GM23248 (cell line): ENCODE measurements at regions not wholly inside any gene's neighbourhood (a gene's known extent, or its start where the extent isn't known, plus 50 kb on each side); places are given as distances from the start of the nearest gene placed in this dataset.

ENCODE experiments used
- DNase-seq: peaks from one replicate; pipeline ENCODE4 v3.0.0-alpha.2; 2015
- H2AFZ ChIP-seq: fragments of 200-600 bp; sonication (generic); 2 replicates; pipeline ENCODE4 v1.6.1; 2016; ENCODE audit warnings: antibody characterized with exemption
- H3F3A ChIP-seq: fragments of 200-600 bp; sonication (generic); 2 replicates; pipeline ENCODE4 v1.6.1; 2016; ENCODE audit warnings: mild to moderate bottlenecking, antibody characterized with exemption, mixed run types; ENCODE audit not compliant: insufficient read depth
- H3K27ac ChIP-seq: fragments of 200-600 bp; sonication (generic); 2 replicates; pipeline ENCODE4 v1.5.1; 2016; ENCODE audit warnings: mild to moderate bottlenecking
- H3K27me3 ChIP-seq: fragments of 200-600 bp; sonication (generic); replicated peaks from 2 replicates; pipeline ENCODE4 v1.6.1; 2016; ENCODE audit warnings: mild to moderate bottlenecking; ENCODE audit not compliant: insufficient read depth
- H3K36me3 ChIP-seq: fragments of 200-600 bp; sonication (generic); 2 replicates; pipeline ENCODE4 v1.6.1; 2016; ENCODE audit warnings: low read depth, mild to moderate bottlenecking
- H3K4me1 ChIP-seq: fragments of 200-600 bp; sonication (generic); 2 replicates; pipeline ENCODE4 v1.6.1; 2016; ENCODE audit warnings: mild to moderate bottlenecking; ENCODE audit not compliant: insufficient read depth
- H3K4me2 ChIP-seq: fragments of 200-600 bp; sonication (generic); one replicate; pipeline ENCODE4 v1.6.1; 2016; ENCODE audit warnings: mild to moderate bottlenecking; ENCODE audit not compliant: unreplicated experiment
- H3K4me3 ChIP-seq: fragments of 200-600 bp; sonication (generic); 2 replicates; pipeline ENCODE4 v1.5.1; 2016; ENCODE audit warnings: mild to moderate bottlenecking
- H3K79me2 ChIP-seq: fragments of 200-600 bp; sonication (generic); 2 replicates; pipeline ENCODE4 v1.6.1; 2016; ENCODE audit warnings: mild to moderate bottlenecking; ENCODE audit not compliant: insufficient read depth
- H3K9ac ChIP-seq: fragments of 200-600 bp; sonication (generic); 2 replicates; pipeline ENCODE4 v1.6.1; 2016; ENCODE audit warnings: mild to moderate bottlenecking
- H3K9me2 ChIP-seq: fragments of 200-600 bp; sonication (generic); 2 replicates; pipeline ENCODE4 v1.6.1; 2016; ENCODE audit warnings: mixed run types, mild to moderate bottlenecking, moderate library complexity; ENCODE audit not compliant: insufficient read depth
- H3K9me3 ChIP-seq: fragments of 200-600 bp; sonication (generic); one replicate; pipeline ENCODE4 v1.6.1; 2017; ENCODE audit warnings: low read depth
- H4K20me1 ChIP-seq: fragments of 200-600 bp; sonication (generic); 2 replicates; pipeline ENCODE4 v1.6.0; 2016; ENCODE audit not compliant: insufficient read depth
- EZH2 ChIP-seq: fragments of 200-600 bp; sonication (generic); IDR thresholded peaks from 2 replicates; pipeline ENCODE4 v1.6.1; 2018; ENCODE audit warnings: antibody characterized with exemption, mild to moderate bottlenecking; ENCODE audit not compliant: insufficient read depth, poor library complexity, severe bottlenecking
- EZH2phosphoT487 ChIP-seq: fragments of 200-600 bp; sonication (generic); IDR thresholded peaks from 2 replicates; pipeline ENCODE4 v1.6.1; 2018; ENCODE audit warnings: antibody characterized with exemption, moderate library complexity, mild to moderate bottlenecking, low read depth; ENCODE audit not compliant: insufficient read depth
- WGBS, 2 experiments: methylation state at CpG; one replicate each; pipeline ENCODE4 v1.1.6; 2015 to 2017; ENCODE audit warnings: low lambda C conversion rate in 2 of 2, low coverage in 1 of 2; ENCODE audit errors: missing lambda C conversion rate in 2 of 2; 5-methylcytosine and 5-hydroxymethylcytosine counted together
- in situ Hi-C: fragments of 300-500 bp; cut with MboI; formaldehyde crosslinking; loops from 2 replicates; pipeline ENCODE4 v1.15.0; 2020

DNA sequence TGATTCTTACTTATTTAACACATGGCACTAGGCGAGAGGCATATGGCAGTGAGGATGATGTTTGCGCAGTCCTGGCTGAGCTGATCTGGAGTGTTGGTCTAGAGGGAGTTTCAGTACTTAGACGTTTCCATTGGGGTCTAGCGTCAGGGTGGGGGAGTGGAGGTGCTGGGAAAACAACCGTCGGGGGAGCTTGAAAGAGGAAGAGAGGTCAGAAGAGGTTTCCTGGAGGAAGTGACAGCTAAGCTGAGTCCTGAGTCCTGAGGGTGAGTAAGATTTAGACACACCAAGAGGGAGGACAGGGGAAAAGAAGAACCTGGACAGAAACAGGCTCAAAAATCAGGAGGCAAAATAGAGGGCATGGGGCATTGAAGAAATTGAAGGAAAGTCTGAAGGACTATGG is 81.4 kb downstream of the ALOX5AP start:
- Histone ChIP-seq H3K4me2 (no peak overlapping the region), H4K20me1 (no peaks in the 10 kb centered on the region), H3K9ac (no peak overlapping the region), H3K36me3 (no peaks in the 10 kb centered on the region), H3K79me2 (no peaks in the 10 kb centered on the region), H3K9me3 (no peaks in the 10 kb centered on the region), H3K4me1 (peaks cover 34% of the 10 kb centered on the region), H3K9me2 (no peaks in the 10 kb centered on the region), H3F3A (peaks cover 34% of the 10 kb centered on the region), H3K27ac (0 out of 2 replicates have a peak overlapping the region, but pooled peaks have one; percentile 93), H3K4me3 (no peak overlapping the region), H3K27me3 (no peaks in the 10 kb centered on the region), H2AFZ (peak overlapping the region; percentile 63)
- TF ChIP-seq EZH2 (no peak), EZH2phosphoT487 (no peak)
- in situ Hi-C loops = no loop called here
- no peak for DNase-seq
- WGBS, 2 experiments = 60% methylated on average over 6 of the region's 6 CpGs

DNA sequence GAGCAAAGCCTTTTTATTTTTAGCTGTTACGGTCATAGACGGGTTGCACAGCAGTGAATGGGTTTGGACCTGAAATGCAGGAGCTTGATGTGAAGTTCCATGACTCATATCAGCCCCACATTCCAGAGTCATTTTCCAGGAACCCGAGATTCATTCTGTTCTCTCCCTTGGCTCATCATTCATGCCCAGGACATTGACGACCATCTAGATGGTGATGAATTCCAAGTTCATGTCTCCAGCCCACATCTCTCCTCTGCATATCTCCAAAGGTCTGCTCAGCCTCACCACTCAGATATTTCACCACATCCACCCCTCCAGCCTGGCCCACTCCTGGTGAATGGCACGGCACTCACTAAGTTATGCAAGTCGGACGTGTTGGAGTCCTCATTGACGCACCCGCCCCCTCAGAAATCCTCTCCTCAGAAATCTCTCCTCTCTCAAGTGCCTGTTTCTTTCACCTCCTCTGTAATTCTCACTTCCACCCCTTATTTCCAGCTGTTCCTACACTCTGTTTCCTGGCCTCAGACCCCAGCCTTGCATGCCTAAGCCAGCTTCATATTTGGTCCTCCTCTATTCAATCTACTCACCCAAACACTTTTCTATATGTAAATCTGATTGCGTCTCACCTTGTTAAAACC is 83.1 kb downstream of the ALOX5AP start:
- H3K27me3 ChIP-seq = no peaks in the 10 kb centered on the region
- H3F3A ChIP-seq = peaks cover 34% of the 10 kb centered on the region
- H3K4me3 ChIP-seq = no peak overlapping the region
- H3K9me3 ChIP-seq = no peaks in the 10 kb centered on the region
- H3K9ac ChIP-seq = peak overlapping the region; percentile 67
- peak; percentile 82; the same call in 1 of the 2 replicates for TF ChIP-seq EZH2phosphoT487
- no peak for TF ChIP-seq EZH2
- no peak overlapping the region for H2AFZ ChIP-seq
- H4K20me1 ChIP-seq = no peaks in the 10 kb centered on the region
- DNase-seq = peak; percentile 96
- peak overlapping the region; percentile 93 for H3K27ac ChIP-seq
- H3K4me1 ChIP-seq = peaks cover 34% of the 10 kb centered on the region
- H3K36me3 ChIP-seq = no peaks in the 10 kb centered on the region
- peak overlapping the region; percentile 36 for H3K4me2 ChIP-seq
- H3K79me2 ChIP-seq = no peaks in the 10 kb centered on the region
- 10% methylated on average over 10 of the region's 10 CpGs for WGBS, 2 experiments
- in situ Hi-C loops = no loop called here
- no peaks in the 10 kb centered on the region for H3K9me2 ChIP-seq

DNA sequence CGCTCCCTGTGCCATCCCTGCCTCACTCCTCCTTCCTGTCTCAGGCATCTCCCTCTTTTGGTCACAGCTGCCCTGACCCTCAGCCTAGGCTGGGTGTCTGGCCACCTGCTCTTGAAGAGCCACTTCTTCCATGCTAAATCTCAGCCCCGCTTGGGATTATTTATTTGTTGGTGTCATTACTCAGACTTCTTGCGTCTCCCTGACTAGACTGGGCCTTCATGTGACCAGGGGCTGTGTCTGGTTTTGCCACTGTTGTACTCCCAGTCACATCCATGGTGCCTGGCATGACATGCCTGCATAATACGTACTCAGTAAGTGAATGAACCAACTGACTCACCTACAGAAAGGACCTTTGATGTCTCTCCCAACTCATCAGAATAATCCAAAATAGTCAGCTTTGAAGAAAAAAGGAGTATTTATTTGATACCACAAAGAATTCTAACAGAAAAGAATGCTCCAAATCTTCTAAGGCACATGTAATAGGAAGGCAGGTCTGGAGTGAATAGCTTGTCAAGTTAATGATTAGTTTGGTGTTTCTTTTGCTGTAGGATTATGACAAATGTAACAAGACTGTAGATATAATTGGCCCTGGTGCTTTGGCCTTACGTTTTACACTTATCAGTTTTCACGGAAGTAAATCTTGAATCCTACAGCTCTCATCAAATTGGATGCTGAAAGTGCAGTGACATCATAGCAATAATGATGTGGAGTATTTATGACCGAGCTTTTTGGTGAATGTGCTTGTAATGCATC is 84.0 kb downstream of the ALOX5AP start:
- Histone ChIP-seq H3K9ac (peak overlapping the region; percentile 63), H3K4me1 (peaks cover 34% of the 10 kb centered on the region), H3K79me2 (no peaks in the 10 kb centered on the region), H3K4me3 (no peak overlapping the region), H3K27ac (peak overlapping the region; percentile 93), H3K9me2 (no peaks in the 10 kb centered on the region), H2AFZ (no peak overlapping the region), H3K4me2 (peak overlapping the region; percentile 36), H3K9me3 (no peaks in the 10 kb centered on the region), H3F3A (peaks cover 34% of the 10 kb centered on the region), H3K36me3 (no peaks in the 10 kb centered on the region), H4K20me1 (no peaks in the 10 kb centered on the region), H3K27me3 (no peaks in the 10 kb centered on the region)
- in situ Hi-C loops = no loop called here
- WGBS, 2 experiments = 61 to 62% methylated on average over 7 of the region's 7 CpGs
- DNase-seq = peak; percentile 73
- TF ChIP-seq EZH2phosphoT487 (no peak), EZH2 (no peak)

DNA sequence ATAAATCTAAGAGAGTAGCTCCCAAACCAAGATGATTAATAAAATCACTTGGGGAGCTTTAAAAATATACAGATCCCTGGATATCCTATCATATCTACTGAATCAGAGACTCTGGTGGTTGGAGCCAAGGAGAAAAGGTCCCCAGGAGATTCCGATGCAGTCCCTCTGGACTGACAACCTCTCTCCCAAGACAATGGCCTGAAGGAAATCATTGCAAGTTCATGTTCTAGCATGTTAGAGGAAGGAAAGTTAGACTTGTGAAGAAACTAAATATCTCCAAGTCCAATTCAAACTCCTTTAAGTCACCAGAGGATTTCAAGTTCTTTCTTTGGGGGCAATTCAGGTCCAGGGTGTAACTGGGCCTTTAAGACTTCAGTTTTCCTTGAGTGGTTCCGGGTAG is 84.7 kb upstream of the MEDAG start:
- Histone ChIP-seq H3F3A (peaks cover 34% of the 10 kb centered on the region), H3K9me3 (no peaks in the 10 kb centered on the region), H4K20me1 (no peaks in the 10 kb centered on the region), H3K9ac (no peak overlapping the region), H2AFZ (no peak overlapping the region), H3K4me3 (no peak overlapping the region), H3K4me1 (peaks cover 33% of the 10 kb centered on the region), H3K79me2 (no peaks in the 10 kb centered on the region), H3K36me3 (no peaks in the 10 kb centered on the region), H3K4me2 (no peak overlapping the region), H3K27me3 (no peaks in the 10 kb centered on the region), H3K9me2 (no peaks in the 10 kb centered on the region), H3K27ac (no peak overlapping the region)
- TF ChIP-seq EZH2 (no peak), EZH2phosphoT487 (no peak)
- in situ Hi-C loops = no loop called here
- no peak for DNase-seq
- 98 to 100% methylated on average over 2 of the region's 2 CpGs for WGBS, 2 experiments
